Adrenal gland (tissue), 9 donors: ENCODE measurements at regions not wholly inside any gene's neighbourhood (a gene's known extent, or its start where the extent isn't known, plus 50 kb on each side); places are given as distances from the start of the nearest gene placed in this dataset.
A peak's percentile ranks its signal among the peaks of the same experiment; 100 is the strongest.

Source experiments
- DNase-seq, 7 donors: peaks; one replicate each; pipeline ENCODE4 v3.0.0-alpha.2; 2019 to 2020
- H3K27ac ChIP-seq, 5 donors: fragments of 200-600 bp; sonication (generic) in 4 of 5; 1 replicate in 3 of 5; 2 replicates in 2 of 5; pipeline versions ENCODE4 v1.5.1 to v1.8.0; 2016 to 2020; ENCODE audit warnings: mild to moderate bottlenecking in 1 of 5
- H3K27me3 ChIP-seq: fragments of 200-600 bp; 2 replicates; pipeline ENCODE4 v1.8.0; 2021
- H3K36me3 ChIP-seq, 2 donors: fragments of 200-600 bp; replicated peaks in 1 of 2; 1 replicate in 1 of 2; 2 replicates in 1 of 2; pipeline versions ENCODE4 v1.5.1 to v1.8.0; 2018 to 2022
- H3K4me1 ChIP-seq, 2 donors: fragments of 200-600 bp; replicated peaks in 1 of 2; 1 replicate in 1 of 2; 2 replicates in 1 of 2; pipeline versions ENCODE4 v1.5.1 to v1.8.0; 2018 to 2021
- H3K4me3 ChIP-seq, 4 donors: fragments of 200-600 bp; sonication (generic) in 3 of 4; one replicate each; pipeline ENCODE4 v1.5.1; 2016 to 2018
- H3K9me3 ChIP-seq, 3 donors: fragments of 200-600 bp; sonication (generic) in 1 of 3; replicated peaks in 1 of 3; 1 replicate in 2 of 3; 2 replicates in 1 of 3; pipeline versions ENCODE4 v1.5.1 to v1.8.0; 2016 to 2021
- CTCF ChIP-seq, 6 experiments: fragments of 450-650 bp in 4 of 6; fragments of 200-600 bp in 2 of 6; sonication (generic) in 1 of 6; IDR thresholded peaks; 1 replicate in 5 of 6; 2 replicates in 1 of 6; pipeline versions ENCODE4 v1.5.1 to v1.8.0; 2016 to 2021; ENCODE audit warnings: antibody characterized with exemption in 6 of 6, mild to moderate bottlenecking in 2 of 6, moderate library complexity in 1 of 6
- POLR2A ChIP-seq, 2 donors: fragments of 450-650 bp; IDR thresholded peaks; one replicate each; pipeline ENCODE4 v1.6.1; 2017; ENCODE audit warnings: antibody characterized with exemption in 2 of 2, mild to moderate bottlenecking in 2 of 2, moderate library complexity in 1 of 2
- WGBS, 4 donors: extraction: QIAGEN DNeasy Blood & Tissue Kit in 2 of 4; methylation state at CpG; one replicate each; pipeline versions ENCODE4 v1.1.5 to v1.1.7; 2013 to 2017; 5-methylcytosine and 5-hydroxymethylcytosine counted together
- intact Hi-C, 2 donors: fragments of 100-400 bp; cut with DNase I; formaldehyde crosslinking; loops; one replicate each; pipeline versions ENCODE4 v1.14.1 to v1.15.0; 2022 to 2023
- donor health status: healthy with polysubstance abuse.
- donor health status: Bipolar disorder and iron deficiency.
- donor health status: DM: yes; HTN: yes; CAD: no.
- donor health status: DM: no; HTN: no; CAD: no.
- donor health status: DM: no; HTN: no; CAD: no.

- peak in 6 of 7 donors; percentile 19 to 52 (median 28) for DNase-seq
- Histone ChIP-seq H3K4me3 (no peak overlapping the region), H3K27ac (no peak overlapping the region), H3K4me1 (no peaks in the 10 kb centered on the region), H3K27me3 (no peaks in the 10 kb centered on the region), H3K9me3 (no peaks in the 10 kb centered on the region), H3K36me3 (no peaks in the 10 kb centered on the region)
- intact Hi-C loops = no loop called here
- WGBS, 4 donors = 41 to 80% (median 51%) methylated on average over 7 of the region's 7 CpGs
- TF ChIP-seq POLR2A (IDR thresholded peaks at IDR 0.05) (no peak), CTCF (IDR thresholded peaks at IDR 0.05) (no peak)
Observed at GRCh38 chr5:14069021-14069420, 74.1 kb upstream of the TRIO start.

DNA sequence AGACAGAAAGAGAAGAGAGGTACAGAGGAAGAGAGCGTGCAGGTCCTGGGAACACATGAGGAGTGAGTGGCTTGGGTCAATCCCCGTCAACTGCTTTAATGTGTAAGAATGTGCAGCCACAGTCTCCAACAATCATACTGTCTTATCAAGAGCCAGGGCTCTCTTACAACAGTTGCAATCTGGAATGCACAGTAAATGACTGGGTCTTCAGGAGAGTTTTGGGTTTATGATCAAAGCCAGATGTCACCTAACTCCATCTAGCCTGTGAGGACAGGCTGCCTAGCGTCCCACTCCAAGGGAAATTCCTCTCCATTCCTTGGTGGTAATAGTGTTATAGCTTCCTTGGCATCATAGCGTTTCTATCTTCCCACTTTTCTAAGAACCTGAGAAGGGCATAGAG lies 75.0 kb upstream of the TRIO start:
- Histone ChIP-seq H3K4me3 (no peak overlapping the region), H3K27ac (no peak overlapping the region), H3K4me1 (no peaks in the 10 kb centered on the region), H3K36me3 (no peaks in the 10 kb centered on the region), H3K9me3 (no peaks in the 10 kb centered on the region), H3K27me3 (no peaks in the 10 kb centered on the region)
- WGBS, 4 donors = 84 to 87% (median 85%) methylated on average over 4 of the region's 4 CpGs
- intact Hi-C loops = no loop called here
- TF ChIP-seq POLR2A (IDR thresholded peaks at IDR 0.05) (no peak), CTCF (IDR thresholded peaks at IDR 0.05) (no peak)
- no peak for DNase-seq

- Histone ChIP-seq H3K4me1 (no peaks in the 10 kb centered on the region), H3K27me3 (no peaks in the 10 kb centered on the region), H3K36me3 (no peaks in the 10 kb centered on the region), H3K4me3 (no peak overlapping the region), H3K9me3 (no peaks in the 10 kb centered on the region), H3K27ac (no peak overlapping the region)
- intact Hi-C loops = no loop called here
- DNase-seq = no peak
- TF ChIP-seq CTCF (IDR thresholded peaks at IDR 0.05) (no peak), POLR2A (IDR thresholded peaks at IDR 0.05) (no peak)
Observed at GRCh38 chr5:14066326-14066725, 76.8 kb upstream of the TRIO start.

DNA sequence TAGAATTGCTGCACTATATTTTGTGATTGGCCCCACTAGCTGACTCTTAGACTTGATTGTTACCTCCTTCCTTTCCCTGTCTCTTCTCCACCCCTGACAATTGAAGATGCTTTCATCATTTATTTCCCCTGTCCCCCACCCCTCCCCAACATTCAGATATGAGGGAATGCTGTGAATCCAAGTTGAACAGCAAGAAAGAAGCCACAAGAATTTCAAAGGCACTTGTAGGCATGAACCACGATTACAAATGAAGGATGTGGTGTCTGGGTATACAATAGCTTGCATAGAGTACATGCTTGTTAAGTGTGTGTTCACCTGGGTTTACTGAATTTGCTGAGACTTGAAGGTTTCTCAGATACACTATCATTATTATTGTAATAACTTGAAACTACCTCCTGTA lies 78.3 kb upstream of the TRIO start:
- no peaks in the 10 kb centered on the region for H3K36me3 ChIP-seq
- no peak for DNase-seq
- no peaks in the 10 kb centered on the region for H3K27me3 ChIP-seq
- 33 to 71% (median 62%) methylated on average over 1 of the region's 1 CpG for WGBS, 4 donors
- no peaks in the 10 kb centered on the region for H3K9me3 ChIP-seq
- H3K4me3 ChIP-seq = no peak overlapping the region
- H3K27ac ChIP-seq = no peak overlapping the region
- no peak for TF ChIP-seq CTCF (IDR thresholded peaks at IDR 0.05)
- TF ChIP-seq POLR2A (IDR thresholded peaks at IDR 0.05) = no peak
- intact Hi-C loops = no loop called here
- H3K4me1 ChIP-seq = no peaks in the 10 kb centered on the region
